Ovary (tissue), 3 donors: ENCODE measurements at regions not wholly inside any gene's neighbourhood (a gene's known extent, or its start where the extent isn't known, plus 50 kb on each side); places are given as distances from the start of the nearest gene placed in this dataset.

Experiments
- EP300 ChIP-seq: sonication (generic); formaldehyde crosslinking; IDR thresholded peaks from one replicate; pipeline ENCODE4 v1.6.1; 2017; ENCODE audit warnings: antibody characterized with exemption
- POLR2A ChIP-seq: fragments of 450-650 bp; IDR thresholded peaks from one replicate; pipeline ENCODE4 v1.6.1; 2017; ENCODE audit warnings: antibody characterized with exemption, mild to moderate bottlenecking, moderate library complexity
- TF ChIP-seq, protein P1 (sequence below), 3 donors: fragments of 450-650 bp in 2 of 3; fragments of 200-600 bp in 1 of 3; IDR thresholded peaks; one replicate each; pipeline versions ENCODE4 v1.5.1 to v1.8.0; 2016 to 2022; ENCODE audit warnings: antibody characterized with exemption in 3 of 3, mild to moderate bottlenecking in 1 of 3
- donor health status: DM: no; HTN: no; CAD: no.

DNA sequence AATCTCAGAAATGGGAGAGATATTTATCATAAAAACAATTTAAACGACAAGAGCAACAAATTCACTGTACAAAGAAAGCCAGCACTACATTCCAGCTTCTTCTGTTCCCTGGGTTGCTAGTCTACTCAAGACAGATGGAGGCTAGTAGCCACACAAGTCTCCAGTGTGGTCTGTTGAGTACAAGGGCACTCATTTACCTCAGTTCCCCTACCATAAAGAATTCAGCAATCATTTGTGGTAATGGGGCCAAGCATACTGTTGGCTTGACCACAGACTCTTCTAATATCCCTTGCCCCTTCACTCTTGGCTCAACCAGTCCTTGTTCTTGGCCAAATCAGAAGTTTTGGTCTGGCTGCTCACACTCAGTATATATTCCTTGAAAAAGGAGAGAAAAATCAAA, 212.3 kb downstream of the COX18 start:
- TF ChIP-seq POLR2A (no peak), EP300 (no peak)
- TF ChIP-seq, protein P1, sequence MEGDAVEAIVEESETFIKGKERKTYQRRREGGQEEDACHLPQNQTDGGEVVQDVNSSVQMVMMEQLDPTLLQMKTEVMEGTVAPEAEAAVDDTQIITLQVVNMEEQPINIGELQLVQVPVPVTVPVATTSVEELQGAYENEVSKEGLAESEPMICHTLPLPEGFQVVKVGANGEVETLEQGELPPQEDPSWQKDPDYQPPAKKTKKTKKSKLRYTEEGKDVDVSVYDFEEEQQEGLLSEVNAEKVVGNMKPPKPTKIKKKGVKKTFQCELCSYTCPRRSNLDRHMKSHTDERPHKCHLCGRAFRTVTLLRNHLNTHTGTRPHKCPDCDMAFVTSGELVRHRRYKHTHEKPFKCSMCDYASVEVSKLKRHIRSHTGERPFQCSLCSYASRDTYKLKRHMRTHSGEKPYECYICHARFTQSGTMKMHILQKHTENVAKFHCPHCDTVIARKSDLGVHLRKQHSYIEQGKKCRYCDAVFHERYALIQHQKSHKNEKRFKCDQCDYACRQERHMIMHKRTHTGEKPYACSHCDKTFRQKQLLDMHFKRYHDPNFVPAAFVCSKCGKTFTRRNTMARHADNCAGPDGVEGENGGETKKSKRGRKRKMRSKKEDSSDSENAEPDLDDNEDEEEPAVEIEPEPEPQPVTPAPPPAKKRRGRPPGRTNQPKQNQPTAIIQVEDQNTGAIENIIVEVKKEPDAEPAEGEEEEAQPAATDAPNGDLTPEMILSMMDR (IDR thresholded peaks at IDR 0.05), result no peak
